Stimulated activated naive CD8-positive, alpha-beta T cell treated with anti-CD3 and anti-CD28 coated beads, Interleukin-15, amount 100 ng/mL, for 72 hours (primary cell): ENCODE measurements at regions not wholly inside any gene's neighbourhood (a gene's known extent, or its start where the extent isn't known, plus 50 kb on each side); places are given as distances from the start of the nearest gene placed in this dataset.

ENCODE experiments used
- ATAC-seq: fragments of 150-1000 bp; cut with Tn5 transposase; 2 replicates; pipeline ENCODE4 v1.10.0; 2021; ENCODE audit warnings: mild to moderate bottlenecking, moderate library complexity
- DNase-seq, 2 donors: peaks; one replicate each; pipeline ENCODE4 v3.0.0; 2021 to 2022
- H3K27ac Mint-ChIP-seq, 2 donors: one replicate each; pipeline ENCODE4 v1.8.0; 2022; ENCODE audit warnings: mild to moderate bottlenecking in 2 of 2, mixed read lengths in 2 of 2, moderate library complexity in 2 of 2
- H3K27me3 Mint-ChIP-seq: one replicate; pipeline ENCODE4 v1.8.0; 2022; ENCODE audit warnings: mixed read lengths
- H3K4me1 Mint-ChIP-seq: one replicate; pipeline ENCODE4 v1.8.0; 2022; ENCODE audit warnings: mild to moderate bottlenecking, mixed read lengths
- H3K4me3 Mint-ChIP-seq, 2 donors: one replicate each; pipeline ENCODE4 v1.8.0; 2022; ENCODE audit warnings: mild to moderate bottlenecking in 2 of 2, mixed read lengths in 2 of 2, moderate library complexity in 1 of 2
- H3K9me3 Mint-ChIP-seq, 2 donors: one replicate each; pipeline ENCODE4 v1.8.0; 2022; ENCODE audit warnings: mixed read lengths in 2 of 2

GRCh38 chr4:14254926-14255325 is 627.4 kb upstream of the BOD1L1 start:
- Mint-ChIP-seq H3K4me3 (no peak overlapping the region), H3K27me3 (no peaks in the 10 kb centered on the region), H3K4me1 (no peaks in the 10 kb centered on the region), H3K27ac (no peak overlapping the region), H3K9me3 (peaks cover 9 to 12% of the 10 kb centered on the region in 2 donors)
- ATAC-seq, result no peak
- no peak for DNase-seq

DNA sequence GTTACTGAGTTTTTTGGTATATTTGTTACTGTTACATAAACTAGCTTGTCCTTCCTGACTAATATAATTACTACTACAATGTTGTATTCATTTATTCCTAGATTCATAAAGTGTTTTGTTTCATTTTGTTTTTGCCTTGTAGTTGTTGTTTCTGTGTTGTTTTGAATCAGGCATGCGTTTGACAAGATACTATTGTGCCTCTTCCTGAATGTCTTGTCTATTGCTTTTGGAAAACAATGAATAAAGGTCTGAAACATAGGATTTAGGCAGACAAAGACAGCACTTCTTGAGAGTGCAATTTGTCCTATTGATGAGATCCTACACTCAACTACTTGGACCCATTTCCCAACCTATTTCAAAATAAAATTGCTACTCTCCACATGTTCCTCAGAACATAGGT is 630.4 kb upstream of the BOD1L1 start:
- Mint-ChIP-seq H3K4me1 (no peaks in the 10 kb centered on the region), H3K27ac (no peak overlapping the region), H3K4me3 (no peak overlapping the region), H3K27me3 (no peaks in the 10 kb centered on the region), H3K9me3 (peaks cover 2 to 6% of the 10 kb centered on the region in 2 donors)
- DNase-seq (no peak), ATAC-seq (no peak)

- no peak for ATAC-seq
- Mint-ChIP-seq H3K9me3 (no peaks in the 10 kb centered on the region), H3K4me3 (no peak overlapping the region), H3K27me3 (no peaks in the 10 kb centered on the region), H3K4me1 (no peaks in the 10 kb centered on the region), H3K27ac (no peak overlapping the region)
- DNase-seq, result no peak
Measured at GRCh38 chr4:14259936-14260335, 632.4 kb upstream of the BOD1L1 start.

DNA sequence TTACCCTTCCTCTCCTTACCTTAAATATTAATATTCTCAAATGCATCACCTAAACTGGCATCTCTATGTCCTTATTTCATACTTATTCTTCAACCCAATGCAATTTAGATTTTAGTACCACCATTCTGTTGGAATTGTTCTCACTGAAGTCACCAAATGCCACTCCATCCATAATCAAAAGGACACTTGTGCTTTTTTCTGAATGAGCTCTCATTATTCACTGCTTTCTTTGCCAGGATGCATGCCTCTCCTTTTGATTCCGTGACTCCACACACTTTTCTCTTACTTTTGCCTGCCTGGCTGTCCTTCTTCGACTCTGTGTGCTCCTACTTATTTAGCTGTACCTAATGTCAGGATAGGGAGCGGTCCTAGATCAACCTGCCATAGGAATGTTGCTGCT is 633.1 kb upstream of the BOD1L1 start:
- H3K9me3 Mint-ChIP-seq, result no peaks in the 10 kb centered on the region
- no peak overlapping the region for H3K4me3 Mint-ChIP-seq
- no peak overlapping the region for H3K27ac Mint-ChIP-seq
- no peaks in the 10 kb centered on the region for H3K4me1 Mint-ChIP-seq
- ATAC-seq (no peak), DNase-seq (no peak)
- no peaks in the 10 kb centered on the region for H3K27me3 Mint-ChIP-seq

DNA sequence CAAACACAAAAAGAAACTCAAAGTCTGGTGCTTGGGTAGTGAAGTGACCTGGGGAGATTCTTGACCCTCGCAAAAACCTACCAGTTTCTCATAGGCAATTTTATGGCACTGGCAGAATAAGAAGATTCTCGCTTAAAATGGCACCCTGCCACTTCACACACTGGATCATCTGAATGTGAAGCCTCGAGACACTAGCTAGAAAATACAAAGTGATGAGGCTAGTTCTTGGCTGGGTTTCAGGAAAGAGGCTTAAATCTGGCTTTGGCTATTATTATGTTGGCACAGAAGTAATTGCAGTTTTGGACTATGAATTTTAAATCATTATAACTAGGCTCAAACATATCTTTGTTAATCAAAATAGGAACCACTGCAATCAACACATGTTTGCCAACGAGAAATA is 634.7 kb upstream of the BOD1L1 start:
- no peak for ATAC-seq
- no peak for DNase-seq
- Mint-ChIP-seq H3K4me3 (no peak overlapping the region), H3K27ac (no peak overlapping the region), H3K9me3 (peaks cover 0 to 2% of the 10 kb centered on the region in 2 donors), H3K27me3 (no peaks in the 10 kb centered on the region), H3K4me1 (no peaks in the 10 kb centered on the region)

GRCh38 chr4:14264437-14264836 is 636.9 kb upstream of the BOD1L1 start:
- Mint-ChIP-seq H3K9me3 (peaks cover 4 to 12% of the 10 kb centered on the region in 2 donors), H3K4me1 (no peaks in the 10 kb centered on the region), H3K4me3 (no peak overlapping the region), H3K27ac (no peak overlapping the region), H3K27me3 (no peaks in the 10 kb centered on the region)
- DNase-seq, result no peak
- ATAC-seq, result no peak

GRCh38 chr4:14265651-14266050 is 638.1 kb upstream of the BOD1L1 start:
- no peaks in the 10 kb centered on the region for H3K27me3 Mint-ChIP-seq
- no peak overlapping the region for H3K4me3 Mint-ChIP-seq
- peaks cover 4 to 12% of the 10 kb centered on the region in 2 donors for H3K9me3 Mint-ChIP-seq
- peaks cover 6% of the 10 kb centered on the region for H3K4me1 Mint-ChIP-seq
- ATAC-seq (no peak), DNase-seq (no peak)
- H3K27ac Mint-ChIP-seq, result no peak overlapping the region

DNA sequence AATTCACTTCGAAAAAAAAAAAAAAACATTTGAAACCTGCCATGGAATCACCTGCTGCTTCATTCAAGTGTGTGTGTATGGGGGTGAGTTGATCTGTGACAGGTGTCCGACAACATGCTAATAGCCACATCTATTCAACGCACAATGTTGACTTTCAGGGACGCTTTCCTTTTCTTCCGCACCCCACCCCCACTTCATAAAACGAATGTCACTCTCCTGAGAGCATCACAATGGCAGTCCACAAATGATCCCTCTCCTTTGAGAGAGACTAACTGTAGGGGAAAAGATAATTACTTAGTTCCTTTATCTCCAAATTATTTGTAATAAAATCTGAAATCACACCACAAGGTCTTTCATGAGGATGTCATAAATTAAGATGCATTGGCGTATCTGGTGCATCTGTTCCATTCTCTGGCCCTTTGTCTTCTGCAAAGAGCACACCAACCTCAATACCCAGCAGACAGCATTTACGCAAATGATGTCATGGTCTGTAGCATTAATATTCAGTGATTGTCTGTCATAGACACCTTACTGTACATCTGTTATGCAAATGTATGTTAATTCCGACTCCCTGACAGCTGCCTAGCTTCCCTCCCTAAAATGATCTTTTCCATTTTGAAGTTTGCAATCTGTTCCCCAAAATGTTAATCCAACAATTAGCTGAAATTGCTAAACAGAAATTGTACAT is 640.0 kb upstream of the BOD1L1 start:
- Mint-ChIP-seq H3K4me1 (peaks cover 6% of the 10 kb centered on the region), H3K4me3 (no peak overlapping the region), H3K27me3 (no peaks in the 10 kb centered on the region), H3K27ac (no peak overlapping the region), H3K9me3 (peaks cover 4 to 12% of the 10 kb centered on the region in 2 donors)
- ATAC-seq, result no peak
- no peak for DNase-seq

DNA sequence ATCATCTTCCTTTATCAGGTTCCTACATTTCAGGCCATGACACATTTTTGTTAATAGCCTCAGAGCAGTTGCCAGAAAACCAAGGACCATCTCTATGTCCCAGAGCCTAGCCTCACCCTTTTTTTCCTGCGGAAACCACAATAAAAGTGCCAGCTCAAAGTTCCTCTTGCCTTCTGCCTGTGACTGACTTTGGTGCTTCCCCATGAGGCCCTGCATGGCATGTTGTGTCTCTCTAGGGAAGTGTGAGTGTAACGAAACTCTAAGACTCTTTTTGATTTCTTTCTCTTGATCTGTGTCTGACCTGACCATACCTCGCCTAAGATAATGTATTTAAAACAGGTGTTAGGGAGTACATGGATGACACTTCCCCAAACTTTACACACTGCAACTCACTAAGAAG is 642.3 kb upstream of the BOD1L1 start:
- ATAC-seq (peak; percentile 40), DNase-seq (no peak)
- peaks cover 6% of the 10 kb centered on the region for H3K4me1 Mint-ChIP-seq
- no peaks in the 10 kb centered on the region for H3K27me3 Mint-ChIP-seq
- no peak overlapping the region for H3K27ac Mint-ChIP-seq
- peaks cover 4 to 13% of the 10 kb centered on the region in 2 donors for H3K9me3 Mint-ChIP-seq
- no peak overlapping the region for H3K4me3 Mint-ChIP-seq

- peak overlapping the region in 1 of 2 donors; percentile 19 for H3K27ac Mint-ChIP-seq
- no peaks in the 10 kb centered on the region for H3K27me3 Mint-ChIP-seq
- DNase-seq (no peak), ATAC-seq (no peak)
- H3K4me1 Mint-ChIP-seq, result peaks cover 6% of the 10 kb centered on the region
- H3K4me3 Mint-ChIP-seq, result no peak overlapping the region
- peaks cover 11 to 17% of the 10 kb centered on the region in 2 donors for H3K9me3 Mint-ChIP-seq
Measured at GRCh38 chr4:14272206-14272605, 644.7 kb upstream of the BOD1L1 start.

DNA sequence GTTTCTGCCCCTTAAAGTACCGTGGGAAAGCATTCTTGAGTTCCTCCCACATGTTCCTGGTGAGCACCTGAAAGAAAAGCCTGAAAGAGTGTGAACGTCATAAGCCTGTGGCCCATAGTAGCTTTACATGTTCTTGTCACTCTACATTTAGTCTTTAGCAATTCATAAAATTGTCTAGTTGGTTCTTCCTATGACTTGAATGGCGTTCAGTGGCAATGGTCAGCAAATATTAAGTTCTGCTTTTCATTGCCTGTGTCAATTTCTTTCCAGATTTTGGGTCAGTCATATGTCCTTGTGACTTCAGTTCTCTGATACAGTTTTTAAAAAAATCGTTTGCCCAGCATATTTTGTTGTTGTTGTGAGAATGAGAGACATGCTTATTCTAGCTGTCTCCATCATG is 650.0 kb upstream of the BOD1L1 start:
- Mint-ChIP-seq H3K4me3 (no peak overlapping the region), H3K27me3 (peaks cover 9% of the 10 kb centered on the region), H3K27ac (no peak overlapping the region), H3K4me1 (no peaks in the 10 kb centered on the region), H3K9me3 (peaks cover 7 to 13% of the 10 kb centered on the region in 2 donors)
- no peak for DNase-seq
- ATAC-seq, result no peak

DNA sequence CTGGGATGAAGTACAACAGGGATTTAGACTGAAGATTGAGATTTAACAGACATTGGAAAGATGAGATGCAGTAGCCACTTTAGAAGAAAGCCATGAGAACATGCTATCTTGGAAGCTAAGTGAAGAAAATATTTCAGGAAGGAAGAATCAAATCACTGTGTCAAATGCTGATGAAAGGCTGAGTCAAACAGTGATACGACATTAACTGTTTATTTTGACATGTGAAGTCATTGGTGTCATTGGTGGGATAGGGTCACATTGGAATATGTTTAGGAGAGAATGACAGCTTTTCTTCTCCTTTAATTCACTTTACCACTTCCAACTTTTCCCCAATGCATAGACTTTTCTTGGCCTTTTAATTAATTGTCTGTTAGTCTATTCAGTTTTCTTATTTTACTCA is 653.0 kb upstream of the BOD1L1 start:
- Mint-ChIP-seq H3K4me1 (no peaks in the 10 kb centered on the region), H3K9me3 (peaks cover 6 to 7% of the 10 kb centered on the region in 2 donors), H3K4me3 (no peak overlapping the region), H3K27ac (no peak overlapping the region), H3K27me3 (peaks cover 9% of the 10 kb centered on the region)
- DNase-seq (no peak), ATAC-seq (no peak)

- H3K4me3 Mint-ChIP-seq, result no peak overlapping the region
- peaks cover 15% of the 10 kb centered on the region in 2 donors for H3K9me3 Mint-ChIP-seq
- H3K27me3 Mint-ChIP-seq, result peaks cover 9% of the 10 kb centered on the region
- no peaks in the 10 kb centered on the region for H3K4me1 Mint-ChIP-seq
- DNase-seq (no peak), ATAC-seq (no peak)
- H3K27ac Mint-ChIP-seq, result no peak overlapping the region
Measured at GRCh38 chr4:14284578-14284977, 657.1 kb upstream of the BOD1L1 start.

DNA sequence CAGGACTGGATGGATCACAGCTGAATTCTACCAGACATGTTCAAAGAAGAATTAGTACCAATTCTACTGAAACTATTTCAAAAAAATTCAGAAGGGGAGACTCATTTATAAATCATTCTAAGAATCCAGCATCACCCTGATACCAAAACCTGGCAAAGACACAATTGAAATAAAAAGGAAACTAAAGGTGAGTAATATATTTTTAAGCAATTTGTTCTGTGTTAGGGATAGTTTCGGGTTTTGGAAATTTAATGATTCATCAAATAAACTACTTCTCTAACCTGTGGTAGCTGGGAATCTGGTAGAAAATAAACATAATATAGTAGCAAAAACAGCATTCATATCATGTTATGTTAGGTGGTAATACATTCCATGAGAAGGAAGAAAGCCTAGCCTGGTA is 662.2 kb upstream of the BOD1L1 start:
- DNase-seq, result no peak
- no peak overlapping the region for H3K27ac Mint-ChIP-seq
- H3K4me1 Mint-ChIP-seq, result no peaks in the 10 kb centered on the region
- peaks cover 8 to 15% of the 10 kb centered on the region in 2 donors for H3K9me3 Mint-ChIP-seq
- no peak overlapping the region for H3K4me3 Mint-ChIP-seq
- no peaks in the 10 kb centered on the region for H3K27me3 Mint-ChIP-seq
- ATAC-seq, result no peak

GRCh38 chr4:14293582-14293981 is 666.1 kb upstream of the BOD1L1 start:
- no peaks in the 10 kb centered on the region for H3K4me1 Mint-ChIP-seq
- DNase-seq, result no peak
- no peak overlapping the region for H3K4me3 Mint-ChIP-seq
- no peaks in the 10 kb centered on the region for H3K27me3 Mint-ChIP-seq
- no peak for ATAC-seq
- no peak overlapping the region for H3K27ac Mint-ChIP-seq
- H3K9me3 Mint-ChIP-seq, result peaks cover 0 to 10% of the 10 kb centered on the region in 2 donors

GRCh38 chr4:14294611-14295010 is 667.1 kb upstream of the BOD1L1 start:
- Mint-ChIP-seq H3K9me3 (peaks cover 0 to 4% of the 10 kb centered on the region in 2 donors), H3K4me3 (no peak overlapping the region), H3K27me3 (no peaks in the 10 kb centered on the region), H3K27ac (no peak overlapping the region), H3K4me1 (no peaks in the 10 kb centered on the region)
- ATAC-seq (no peak), DNase-seq (no peak)

GRCh38 chr4:14299166-14299565 is 671.6 kb upstream of the BOD1L1 start:
- no peak for DNase-seq
- ATAC-seq, result no peak
- Mint-ChIP-seq H3K4me1 (no peaks in the 10 kb centered on the region), H3K4me3 (no peak overlapping the region), H3K9me3 (peaks cover 0 to 8% of the 10 kb centered on the region in 2 donors), H3K27ac (no peak overlapping the region), H3K27me3 (peaks cover 8% of the 10 kb centered on the region)
